A549 (cell line): ENCODE measurements at regions not wholly inside any gene's neighbourhood (a gene's known extent, or its start where the extent isn't known, plus 50 kb on each side); places are given as distances from the start of the nearest gene placed in this dataset.

Experiments
- CEBPB ChIP-seq, 2 experiments: fragments of >200 bp in 1 of 2; sonication (Bioruptor Twin) in 1 of 2; formaldehyde crosslinking in 1 of 2; IDR thresholded peaks; 2 replicates each; pipeline ENCODE4 v1.6.1; 2012 to 2016
- EP300 ChIP-seq, 2 experiments: fragments of >200 bp; sonication (Bioruptor Twin); formaldehyde crosslinking; IDR thresholded peaks; 2 replicates in 1 of 2; 3 replicates in 1 of 2; pipeline ENCODE4 v1.6.1; 2016 to 2017
- MAZ ChIP-seq: fragments of 150-350 bp; IDR thresholded peaks from 2 replicates; pipeline ENCODE4 v1.6.1; 2014; ENCODE audit warnings: antibody characterized with exemption, low read depth, low read length, borderline replicate concordance
- POLR2A ChIP-seq: IDR thresholded peaks from 2 replicates; pipeline ENCODE4 v1.6.1; 2012; ENCODE audit warnings: mild to moderate bottlenecking, low read length
- SMC3 ChIP-seq: fragments of >200 bp; sonication (Bioruptor Twin); formaldehyde crosslinking; IDR thresholded peaks from 3 replicates; pipeline ENCODE4 v1.6.1; 2018; ENCODE audit warnings: inconsistent platforms
- TF ChIP-seq, protein P1 (sequence below): fragments of >200 bp; sonication (Bioruptor Twin); formaldehyde crosslinking; IDR thresholded peaks from 3 replicates; pipeline ENCODE4 v1.5.1; 2016
- TF ChIP-seq, protein P2 (sequence below): IDR thresholded peaks from 2 replicates; pipeline ENCODE4 v1.6.1; 2012

DNA sequence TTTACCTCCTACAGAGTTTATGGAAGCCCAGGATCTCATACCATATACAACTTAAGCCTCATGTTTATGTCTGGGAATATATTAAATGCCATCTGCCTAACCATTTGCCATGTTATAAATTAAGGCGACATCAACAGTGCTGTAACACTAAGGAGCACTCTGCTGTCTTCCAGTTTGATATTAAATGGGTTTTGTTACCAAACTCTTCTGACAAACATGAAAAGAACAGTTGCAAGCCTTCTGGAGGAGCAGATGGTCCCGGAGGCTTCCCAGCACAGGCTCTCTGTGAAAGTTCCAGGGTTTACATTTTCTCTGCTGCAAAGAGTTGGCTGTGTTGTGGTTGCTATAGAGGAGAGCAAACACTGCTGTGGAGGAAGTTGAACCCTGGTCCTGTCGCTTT lies 545.3 kb upstream of the SALL1 start:
- TF ChIP-seq, protein P1, sequence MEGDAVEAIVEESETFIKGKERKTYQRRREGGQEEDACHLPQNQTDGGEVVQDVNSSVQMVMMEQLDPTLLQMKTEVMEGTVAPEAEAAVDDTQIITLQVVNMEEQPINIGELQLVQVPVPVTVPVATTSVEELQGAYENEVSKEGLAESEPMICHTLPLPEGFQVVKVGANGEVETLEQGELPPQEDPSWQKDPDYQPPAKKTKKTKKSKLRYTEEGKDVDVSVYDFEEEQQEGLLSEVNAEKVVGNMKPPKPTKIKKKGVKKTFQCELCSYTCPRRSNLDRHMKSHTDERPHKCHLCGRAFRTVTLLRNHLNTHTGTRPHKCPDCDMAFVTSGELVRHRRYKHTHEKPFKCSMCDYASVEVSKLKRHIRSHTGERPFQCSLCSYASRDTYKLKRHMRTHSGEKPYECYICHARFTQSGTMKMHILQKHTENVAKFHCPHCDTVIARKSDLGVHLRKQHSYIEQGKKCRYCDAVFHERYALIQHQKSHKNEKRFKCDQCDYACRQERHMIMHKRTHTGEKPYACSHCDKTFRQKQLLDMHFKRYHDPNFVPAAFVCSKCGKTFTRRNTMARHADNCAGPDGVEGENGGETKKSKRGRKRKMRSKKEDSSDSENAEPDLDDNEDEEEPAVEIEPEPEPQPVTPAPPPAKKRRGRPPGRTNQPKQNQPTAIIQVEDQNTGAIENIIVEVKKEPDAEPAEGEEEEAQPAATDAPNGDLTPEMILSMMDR, result no peak
- TF ChIP-seq SMC3 (no peak), CEBPB (IDR thresholded peaks at IDR 0.05) (no peak), POLR2A (no peak), EP300 (IDR thresholded peaks at IDR 0.05) (no peak), MAZ (no peak)
- TF ChIP-seq, protein P2, sequence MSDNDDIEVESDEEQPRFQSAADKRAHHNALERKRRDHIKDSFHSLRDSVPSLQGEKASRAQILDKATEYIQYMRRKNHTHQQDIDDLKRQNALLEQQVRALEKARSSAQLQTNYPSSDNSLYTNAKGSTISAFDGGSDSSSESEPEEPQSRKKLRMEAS, result no peak
